Cardiac muscle cell (in vitro differentiated cells and primary cell): ENCODE measurements at regions not wholly inside any gene's neighbourhood (a gene's known extent, or its start where the extent isn't known, plus 50 kb on each side); places are given as distances from the start of the nearest gene placed in this dataset.

Experiments
- DNase-seq, 2 donors: peaks; one replicate each; pipeline versions ENCODE4 v3.0.0 to v3.0.0-alpha.2; 2010 to 2017; ENCODE audit warnings: low read depth in 1 of 2, low spot score in 1 of 2
- H3K27ac ChIP-seq: fragments of 200-600 bp; sonication (generic); 2 replicates; pipeline ENCODE4 v1.5.1; 2016
- H3K27me3 ChIP-seq: fragments of 200-600 bp; sonication (generic); 2 replicates; pipeline ENCODE4 v1.6.0; 2016; ENCODE audit warnings: control low read depth
- H3K36me3 ChIP-seq: fragments of 200-600 bp; sonication (generic); 2 replicates; pipeline ENCODE4 v1.5.1; 2016; ENCODE audit warnings: control low read depth
- H3K4me1 ChIP-seq: fragments of 200-600 bp; sonication (generic); 2 replicates; pipeline ENCODE4 v1.8.1; 2017; ENCODE audit warnings: low read depth, mild to moderate bottlenecking, mixed run types
- H3K4me3 ChIP-seq: fragments of 200-600 bp; sonication (generic); 2 replicates; pipeline ENCODE4 v1.5.1; 2016; ENCODE audit warnings: mild to moderate bottlenecking
- H3K9me3 ChIP-seq: fragments of 200-600 bp; sonication (generic); 2 replicates; pipeline ENCODE4 v1.5.1; 2017; ENCODE audit warnings: low read depth, mild to moderate bottlenecking, control low read depth
- TF ChIP-seq, protein P1 (sequence below): IDR thresholded peaks from 2 replicates; pipeline ENCODE4 v1.5.1; 2012; ENCODE audit warnings: low read depth, mild to moderate bottlenecking, low read length

DNA sequence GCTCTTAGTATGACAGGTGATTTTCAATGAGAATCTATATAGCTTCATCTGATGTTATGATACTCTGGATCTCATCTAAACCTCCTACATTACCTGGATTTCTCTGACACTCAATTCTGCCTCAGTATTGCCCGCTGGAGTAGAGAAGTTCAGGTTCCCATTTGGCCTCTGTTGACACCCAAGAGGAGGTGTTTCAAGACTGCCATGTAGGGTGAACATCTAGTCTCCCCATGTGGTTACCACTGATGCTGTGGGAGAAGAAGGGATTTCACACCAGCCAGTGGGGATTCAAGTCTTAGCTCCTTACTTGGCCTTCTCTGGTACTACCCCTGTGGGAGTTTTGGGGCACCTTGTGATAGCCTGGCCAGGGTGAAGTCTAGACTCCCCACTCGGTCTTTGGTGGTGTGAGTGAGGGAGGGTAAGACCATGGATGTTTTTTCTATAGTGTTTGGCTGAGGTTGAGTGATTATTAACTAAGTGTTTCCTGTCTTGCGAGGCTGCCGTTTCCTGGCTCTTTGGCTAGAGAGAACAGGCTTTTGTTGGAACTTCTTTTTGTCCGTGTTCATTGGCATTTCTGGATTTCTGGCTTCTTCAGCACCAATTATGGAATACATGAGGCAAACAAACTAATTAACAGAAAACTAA, 90.7 kb downstream of the RHOU start:
- no peaks in the 10 kb centered on the region for H3K4me1 ChIP-seq
- TF ChIP-seq, protein P1, sequence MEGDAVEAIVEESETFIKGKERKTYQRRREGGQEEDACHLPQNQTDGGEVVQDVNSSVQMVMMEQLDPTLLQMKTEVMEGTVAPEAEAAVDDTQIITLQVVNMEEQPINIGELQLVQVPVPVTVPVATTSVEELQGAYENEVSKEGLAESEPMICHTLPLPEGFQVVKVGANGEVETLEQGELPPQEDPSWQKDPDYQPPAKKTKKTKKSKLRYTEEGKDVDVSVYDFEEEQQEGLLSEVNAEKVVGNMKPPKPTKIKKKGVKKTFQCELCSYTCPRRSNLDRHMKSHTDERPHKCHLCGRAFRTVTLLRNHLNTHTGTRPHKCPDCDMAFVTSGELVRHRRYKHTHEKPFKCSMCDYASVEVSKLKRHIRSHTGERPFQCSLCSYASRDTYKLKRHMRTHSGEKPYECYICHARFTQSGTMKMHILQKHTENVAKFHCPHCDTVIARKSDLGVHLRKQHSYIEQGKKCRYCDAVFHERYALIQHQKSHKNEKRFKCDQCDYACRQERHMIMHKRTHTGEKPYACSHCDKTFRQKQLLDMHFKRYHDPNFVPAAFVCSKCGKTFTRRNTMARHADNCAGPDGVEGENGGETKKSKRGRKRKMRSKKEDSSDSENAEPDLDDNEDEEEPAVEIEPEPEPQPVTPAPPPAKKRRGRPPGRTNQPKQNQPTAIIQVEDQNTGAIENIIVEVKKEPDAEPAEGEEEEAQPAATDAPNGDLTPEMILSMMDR = no peak
- peak in 1 of 2 donors; percentile 27 for DNase-seq
- no peak overlapping the region for H3K27ac ChIP-seq
- no peaks in the 10 kb centered on the region for H3K9me3 ChIP-seq
- no peaks in the 10 kb centered on the region for H3K27me3 ChIP-seq
- no peaks in the 10 kb centered on the region for H3K36me3 ChIP-seq
- no peak overlapping the region for H3K4me3 ChIP-seq

DNA sequence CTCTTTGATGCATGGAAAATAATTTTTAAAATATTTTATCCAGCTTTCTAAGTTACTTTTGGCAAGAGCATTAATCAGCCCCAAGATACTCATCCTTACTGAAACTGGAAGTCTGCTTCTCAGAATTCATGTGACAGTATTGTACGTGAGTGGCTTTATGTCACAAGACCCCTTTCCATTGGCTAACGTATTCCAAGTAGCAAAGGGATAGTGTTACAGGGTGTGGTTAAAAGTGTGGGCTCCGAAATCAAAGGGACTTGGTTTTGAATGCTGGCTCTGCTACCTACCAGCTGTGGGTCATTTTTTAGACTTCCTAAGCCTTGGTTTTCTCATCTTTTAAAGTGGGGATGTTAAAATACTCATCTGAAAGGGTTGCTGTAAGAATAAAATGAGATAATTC, 91.7 kb downstream of the RHOU start:
- no peaks in the 10 kb centered on the region for H3K9me3 ChIP-seq
- H3K36me3 ChIP-seq = no peaks in the 10 kb centered on the region
- H3K27ac ChIP-seq = no peak overlapping the region
- no peak overlapping the region for H3K4me3 ChIP-seq
- TF ChIP-seq, protein P1 = no peak
- no peaks in the 10 kb centered on the region for H3K4me1 ChIP-seq
- H3K27me3 ChIP-seq = no peaks in the 10 kb centered on the region
- no peak for DNase-seq

DNA sequence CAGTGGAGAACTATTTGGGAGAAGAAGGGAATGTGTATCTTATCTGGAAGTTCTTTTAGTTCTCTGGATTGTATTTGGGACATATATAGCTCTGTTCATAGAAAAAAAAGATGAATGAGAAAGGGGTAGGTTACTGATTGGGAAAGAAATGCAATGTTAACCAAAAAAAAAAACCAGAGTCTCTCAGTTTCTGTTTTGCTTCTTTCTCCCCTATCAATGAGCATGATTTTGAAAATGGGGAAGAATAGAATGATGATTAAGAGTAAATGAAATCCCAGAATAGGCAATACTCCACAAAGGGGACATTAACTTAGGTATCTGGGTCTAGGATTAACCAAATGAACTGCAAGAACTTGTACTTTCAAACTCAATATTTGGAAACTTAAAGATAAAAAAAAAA, 92.9 kb downstream of the RHOU start:
- no peak overlapping the region for H3K4me3 ChIP-seq
- no peak overlapping the region for H3K27ac ChIP-seq
- TF ChIP-seq, protein P1 = no peak
- H3K4me1 ChIP-seq = no peaks in the 10 kb centered on the region
- H3K36me3 ChIP-seq = no peaks in the 10 kb centered on the region
- no peaks in the 10 kb centered on the region for H3K9me3 ChIP-seq
- DNase-seq = no peak
- no peaks in the 10 kb centered on the region for H3K27me3 ChIP-seq

DNA sequence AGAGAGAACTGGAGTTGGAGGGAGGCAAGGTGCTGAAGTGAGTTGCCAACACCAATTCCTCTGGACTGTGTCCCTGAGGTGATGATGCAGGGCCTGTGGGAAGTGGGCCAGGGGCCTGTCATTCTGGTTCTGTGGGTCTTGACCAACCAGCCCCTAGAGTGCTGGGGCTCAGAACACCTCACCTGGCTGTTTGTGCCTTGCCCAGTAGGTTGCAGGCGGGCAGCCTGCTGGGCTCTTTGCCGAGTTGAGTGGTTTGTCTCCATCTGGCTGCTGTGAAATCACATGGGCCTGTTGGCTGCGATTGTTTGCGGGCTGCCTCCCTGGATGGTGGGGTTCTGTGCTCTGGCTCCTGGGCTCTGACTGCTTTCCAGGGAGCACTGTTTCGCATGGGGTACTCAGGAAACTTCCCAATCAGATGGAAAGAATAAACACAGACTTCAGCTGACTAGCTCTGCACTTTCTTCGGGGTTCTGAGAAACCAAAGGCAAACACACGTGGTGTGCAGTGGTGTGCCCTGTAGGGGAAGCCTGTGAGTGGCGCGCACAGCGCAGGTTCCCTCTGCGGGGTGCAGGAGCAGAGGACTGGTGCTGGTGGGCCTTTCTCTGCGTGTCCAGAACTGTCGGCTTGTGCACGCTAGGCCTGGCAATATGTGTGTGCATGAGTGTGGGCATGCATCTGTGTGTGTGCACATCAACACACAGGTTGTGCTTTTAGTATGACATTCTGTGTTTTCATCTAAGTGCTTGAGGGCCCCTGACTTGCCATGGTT, 95.1 kb downstream of the RHOU start:
- no peak overlapping the region for H3K27ac ChIP-seq
- H3K27me3 ChIP-seq = peaks cover 18% of the 10 kb centered on the region
- no peaks in the 10 kb centered on the region for H3K9me3 ChIP-seq
- no peak for DNase-seq
- H3K4me3 ChIP-seq = no peak overlapping the region
- H3K4me1 ChIP-seq = no peaks in the 10 kb centered on the region
- TF ChIP-seq, protein P1 = no peak
- H3K36me3 ChIP-seq = no peaks in the 10 kb centered on the region

DNA sequence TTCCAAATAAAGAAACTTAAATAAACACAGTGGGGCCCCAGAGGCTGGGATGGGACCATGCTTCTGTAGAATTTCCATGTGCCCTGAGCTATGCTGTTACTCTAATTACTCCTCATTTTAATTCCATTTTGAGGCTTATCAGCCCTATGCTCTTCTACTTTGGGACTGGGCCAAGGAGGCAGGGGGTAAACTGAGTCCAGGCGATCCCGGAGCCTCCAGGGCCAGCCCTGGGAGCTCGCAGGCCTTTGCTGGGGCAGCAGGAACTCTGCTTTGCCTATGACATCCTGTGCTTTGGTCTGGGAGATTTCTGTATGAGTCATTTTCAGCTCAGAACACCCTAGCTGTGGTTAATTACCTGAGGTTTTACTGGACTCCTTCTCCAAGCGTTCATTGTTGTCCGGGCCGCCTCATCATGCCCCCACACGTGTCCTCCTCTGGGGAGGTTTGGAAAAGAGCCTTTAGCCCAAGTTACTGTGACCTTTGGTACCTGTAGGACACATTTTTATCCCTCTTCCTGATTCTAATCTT, 95.7 kb downstream of the RHOU start:
- Histone ChIP-seq H3K27ac (no peak overlapping the region), H3K9me3 (no peaks in the 10 kb centered on the region), H3K4me1 (no peaks in the 10 kb centered on the region), H3K36me3 (no peaks in the 10 kb centered on the region), H3K4me3 (no peak overlapping the region), H3K27me3 (peaks cover 18% of the 10 kb centered on the region)
- peak in 1 of 2 donors; percentile 64 for DNase-seq
- TF ChIP-seq, protein P1 = no peak
